ENCODE measurements at regions not wholly inside any gene's neighbourhood (a gene's known extent, or its start where the extent isn't known, plus 50 kb on each side); places are given as distances from the start of the nearest gene placed in this dataset.
"Not testable (repeated sequence)": the region's sequence is repeated elsewhere in the genome, so short reads cannot be mapped to it uniquely, and the experiment has no call there.

- no peak for DNase-seq
These were observed 442.6 kb upstream of the RGMB start for GRCh38 chr5:98330871-98331270.

GRCh38 chr5:98333921-98334320 lies 439.5 kb upstream of the RGMB start:
- DNase-seq, result no peak

- DNase-seq, result no peak
These were observed 438.5 kb upstream of the RGMB start for GRCh38 chr5:98334946-98335345.

- no peak for DNase-seq
These were observed 434.2 kb upstream of the RGMB start for GRCh38 chr5:98339141-98339848.

GRCh38 chr5:98341038-98342032 lies 432.1 kb upstream of the RGMB start:
- no peak for DNase-seq

GRCh38 chr5:98342958-98343660 lies 430.4 kb upstream of the RGMB start:
- DNase-seq, result not testable (repeated sequence)

GRCh38 chr5:98349251-98349989 lies 424.0 kb upstream of the RGMB start:
- DNase-seq, result no peak

- no peak for DNase-seq
These were observed 423.5 kb upstream of the RGMB start for GRCh38 chr5:98349990-98350365.

GRCh38 chr5:98354922-98355321 lies 418.5 kb upstream of the RGMB start:
- DNase-seq, result no peak

GRCh38 chr5:98360548-98360947 lies 412.9 kb upstream of the RGMB start:
- no peak for DNase-seq

- DNase-seq, result no peak
These were observed 410.3 kb upstream of the RGMB start for GRCh38 chr5:98363157-98363556.

GRCh38 chr5:98364549-98364948 lies 408.9 kb upstream of the RGMB start:
- DNase-seq, result no peak

GRCh38 chr5:98365126-98365525 lies 408.3 kb upstream of the RGMB start:
- no peak for DNase-seq

GRCh38 chr5:98368141-98368540 lies 405.3 kb upstream of the RGMB start:
- DNase-seq, result no peak

- no peak for DNase-seq
These were observed 401.1 kb upstream of the RGMB start for GRCh38 chr5:98372351-98372750.

GRCh38 chr5:98391921-98392625 lies 381.4 kb upstream of the RGMB start:
- DNase-seq, result no peak

- DNase-seq, result not testable (repeated sequence)
These were observed 380.3 kb upstream of the RGMB start for GRCh38 chr5:98393205-98393604.

GRCh38 chr5:98397081-98397480 lies 376.4 kb upstream of the RGMB start:
- no peak for DNase-seq

GRCh38 chr5:98398465-98398864 lies 375.0 kb upstream of the RGMB start:
- no peak for DNase-seq

GRCh38 chr5:98401656-98402055 lies 371.8 kb upstream of the RGMB start:
- no peak for DNase-seq

- DNase-seq, result no peak
These were observed 371.3 kb upstream of the RGMB start for GRCh38 chr5:98402130-98402529.

- DNase-seq, result no peak
These were observed 370.3 kb upstream of the RGMB start for GRCh38 chr5:98403131-98403530.
